ENCODE measurements at regions not wholly inside any gene's neighbourhood (a gene's known extent, or its start where the extent isn't known, plus 50 kb on each side); places are given as distances from the start of the nearest gene placed in this dataset.
"Not testable (repeated sequence)": the region's sequence is repeated elsewhere in the genome, so short reads cannot be mapped to it uniquely, and the experiment has no call there.

GRCh38 chr2:31688282-31688681 lies 107.5 kb upstream of the SRD5A2 start:
- Mint-ChIP-seq H3K27ac (no peak overlapping the region), H3K4me1 (no peaks in the 10 kb centered on the region), H3K9me3 (ENCODE audit: insufficient read depth) (peaks cover 19% of the 10 kb centered on the region), H3K27me3 (peaks cover 10% of the 10 kb centered on the region), H3K4me3 (no peak overlapping the region)
- no peak overlapping the region for H2AFZ ChIP-seq (ENCODE audit: insufficient read depth, low read depth, low read length, poor library complexity, severe bottlenecking)
- DNase-seq (peak; percentile 8), ATAC-seq (ENCODE audit: low read depth) (no peak)
- H4K20me1 ChIP-seq (ENCODE audit: control insufficient read depth, insufficient read depth, low read length, poor library complexity, severe bottlenecking): no peaks in the 10 kb centered on the region
- peaks cover 2 to 37% (median 30%) of the 10 kb centered on the region in 3 donors for H3K9me3 ChIP-seq (ENCODE audit: control extremely low read depth in 1 of 3, control insufficient read depth in 2 of 3, insufficient read depth in 1 of 3, low read length in 2 of 3)
- POLR2A ChIA-PET: no interaction called here
- no peaks in the 10 kb centered on the region for H3K79me2 ChIP-seq (ENCODE audit: control insufficient read depth, insufficient read depth, low read length)
- CTCF ChIA-PET: no interaction called here
- H3K4me1 ChIP-seq (ENCODE audit: control insufficient read depth in 2 of 2, insufficient read depth in 2 of 2, low read length in 2 of 2): no peaks in the 10 kb centered on the region
- no peaks in the 10 kb centered on the region for H3K36me3 ChIP-seq (replicated peaks in 1 of 2; ENCODE audit: control extremely low read depth in 1 of 2, control insufficient read depth in 1 of 2, extremely low read depth in 1 of 2, insufficient read depth in 2 of 2, low read length in 1 of 2)
- TF ChIP-seq CTCF (IDR thresholded peaks at IDR 0.05) (peak; percentile 72), EZH2 (IDR thresholded peaks at IDR 0.05; ENCODE audit: borderline replicate concordance, insufficient read depth, low read depth, low read length, poor library complexity, severe bottlenecking) (no peak)
- no peak overlapping the region for H3K4me3 ChIP-seq (ENCODE audit: control extremely low read depth in 1 of 5, extremely low read depth in 1 of 5, insufficient read depth in 1 of 5, low read depth in 2 of 5, low read length in 4 of 5)
- no peak overlapping the region for H3K27ac ChIP-seq (ENCODE audit: low read length in 2 of 2)
- H3K27me3 ChIP-seq (replicated peaks in 1 of 4; ENCODE audit: control extremely low read depth in 1 of 4, control insufficient read depth in 3 of 4, insufficient read depth in 4 of 4, low read length in 3 of 4): peaks cover 0 to 4% (median 0%) of the 10 kb centered on the region in 4 experiments
- 70% methylated on average over 3 of the region's 4 CpGs for WGBS (ENCODE audit: insufficient coverage)
- no peak overlapping the region for H3K4me2 ChIP-seq (replicated peaks; ENCODE audit: low read depth, low read length, poor library complexity, severe bottlenecking)
- intact Hi-C loops (cut with micrococcal nuclease): no loop called here
- H3K9ac ChIP-seq (ENCODE audit: low read length): no peak overlapping the region

- peaks cover 22% of the 10 kb centered on the region for H3K9me3 Mint-ChIP-seq (ENCODE audit: insufficient read depth)
- H3K4me2 ChIP-seq (replicated peaks; ENCODE audit: low read depth, low read length, poor library complexity, severe bottlenecking); POLR2A ChIA-PET: not testable (repeated sequence)
Measured at GRCh38 chr2:31683506-31683905, 102.8 kb upstream of the SRD5A2 start.

More at GRCh38 chr2:31683506-31683905, 102.8 kb upstream of the SRD5A2 start:
- H3K4me1 ChIP-seq (ENCODE audit: control insufficient read depth in 2 of 2, insufficient read depth in 2 of 2, low read length in 2 of 2); H4K20me1 ChIP-seq (ENCODE audit: control insufficient read depth, insufficient read depth, low read length, poor library complexity, severe bottlenecking); H3K27me3 ChIP-seq (replicated peaks in 1 of 4; ENCODE audit: control extremely low read depth in 1 of 4, control insufficient read depth in 3 of 4, insufficient read depth in 4 of 4, low read length in 3 of 4); H3K27ac ChIP-seq (ENCODE audit: low read length in 2 of 2); H3K79me2 ChIP-seq (ENCODE audit: control insufficient read depth, insufficient read depth, low read length); ATAC-seq (ENCODE audit: low read depth); H3K9ac ChIP-seq (ENCODE audit: low read length); H3K4me1 Mint-ChIP-seq; H3K4me3 Mint-ChIP-seq; H3K27ac Mint-ChIP-seq; H3K4me3 ChIP-seq (ENCODE audit: control extremely low read depth in 1 of 5, extremely low read depth in 1 of 5, insufficient read depth in 1 of 5, low read depth in 2 of 5, low read length in 4 of 5); H2AFZ ChIP-seq (ENCODE audit: insufficient read depth, low read depth, low read length, poor library complexity, severe bottlenecking); H3K9me3 ChIP-seq (ENCODE audit: control extremely low read depth in 1 of 3, control insufficient read depth in 2 of 3, insufficient read depth in 1 of 3, low read length in 2 of 3); H3K36me3 ChIP-seq (replicated peaks in 1 of 2; ENCODE audit: control extremely low read depth in 1 of 2, control insufficient read depth in 1 of 2, extremely low read depth in 1 of 2, insufficient read depth in 2 of 2, low read length in 1 of 2); CTCF ChIA-PET; DNase-seq; intact Hi-C loops (cut with micrococcal nuclease): not testable (repeated sequence)
- 45% methylated on average over 4 of the region's 4 CpGs for WGBS (ENCODE audit: insufficient coverage)
- H3K27me3 Mint-ChIP-seq: peaks cover 18% of the 10 kb centered on the region
